Liver (tissue), 8 donors: ENCODE measurements at regions not wholly inside any gene's neighbourhood (a gene's known extent, or its start where the extent isn't known, plus 50 kb on each side); places are given as distances from the start of the nearest gene placed in this dataset.

Source experiments
- DNase-seq: peaks from one replicate; pipeline ENCODE4 v3.0.0-alpha.2; 2017; ENCODE audit warnings: low spot score
- H3K27ac ChIP-seq, 2 donors: one replicate each; pipeline ENCODE4 v1.7.0; 2013; ENCODE audit warnings: inconsistent platforms in 2 of 2, low read length in 2 of 2, control low read depth in 1 of 2, low read depth in 1 of 2, mild to moderate bottlenecking in 1 of 2
- H3K27me3 ChIP-seq, 4 donors: one replicate each; pipeline versions ENCODE4 v1.6.1 to v1.7.0; 2013; ENCODE audit warnings: low read length in 3 of 4, inconsistent platforms in 1 of 4, mild to moderate bottlenecking in 1 of 4, moderate library complexity in 1 of 4; ENCODE audit not compliant: control insufficient read depth in 4 of 4, insufficient read depth in 4 of 4
- H3K36me3 ChIP-seq, 4 donors: one replicate each; pipeline versions ENCODE4 v1.6.1 to v1.7.0; 2013; ENCODE audit warnings: low read length in 3 of 4, mild to moderate bottlenecking in 3 of 4, low read depth in 1 of 4, moderate library complexity in 1 of 4; ENCODE audit not compliant: control insufficient read depth in 4 of 4, insufficient read depth in 3 of 4
- H3K4me1 ChIP-seq, 4 donors: one replicate each; pipeline versions ENCODE4 v1.6.1 to v1.7.0; 2013; ENCODE audit warnings: low read length in 3 of 4, mild to moderate bottlenecking in 3 of 4, moderate library complexity in 1 of 4; ENCODE audit not compliant: control insufficient read depth in 4 of 4, insufficient read depth in 4 of 4
- H3K4me3 ChIP-seq, 3 donors: one replicate each; pipeline versions ENCODE4 v1.6.1 to v1.7.0; 2013; ENCODE audit warnings: low read length in 3 of 3, control low read depth in 1 of 3, low read depth in 1 of 3, mild to moderate bottlenecking in 1 of 3
- H3K9ac ChIP-seq, 2 donors: one replicate each; pipeline ENCODE4 v1.7.0; 2013; ENCODE audit warnings: low read length in 2 of 2, mild to moderate bottlenecking in 2 of 2, moderate library complexity in 2 of 2, control low read depth in 1 of 2, low read depth in 1 of 2
- H3K9me3 ChIP-seq, 4 donors: one replicate each; pipeline versions ENCODE4 v1.6.1 to v1.7.0; 2013; ENCODE audit warnings: low read length in 3 of 4; ENCODE audit not compliant: control insufficient read depth in 4 of 4
- EGR1 ChIP-seq, 2 donors: IDR thresholded peaks; 2 replicates each; pipeline ENCODE4 v1.6.1; 2016 to 2018; ENCODE audit warnings: antibody characterized with exemption in 2 of 2, low read depth in 2 of 2
- FOXA1 ChIP-seq: IDR thresholded peaks from 2 replicates; pipeline ENCODE4 v1.6.1; 2016; ENCODE audit warnings: antibody characterized with exemption
- GABPA ChIP-seq, 2 donors: IDR thresholded peaks in 1 of 2; conservative IDR thresholded peaks in 1 of 2; 2 replicates each; pipeline ENCODE4 v1.6.1; 2016; ENCODE audit warnings: antibody characterized with exemption in 2 of 2, mild to moderate bottlenecking in 1 of 2, moderate library complexity in 1 of 2
- HNF4A ChIP-seq, 2 donors: conservative IDR thresholded peaks; 2 replicates each; pipeline ENCODE4 v1.6.1; 2016; ENCODE audit warnings: antibody characterized with exemption in 2 of 2, mild to moderate bottlenecking in 2 of 2
- HNF4G ChIP-seq: IDR thresholded peaks from 2 replicates; pipeline ENCODE4 v1.6.1; 2016; ENCODE audit warnings: antibody characterized with exemption
- JUND ChIP-seq, 2 donors: IDR thresholded peaks; 2 replicates each; pipeline ENCODE4 v1.6.1; 2016; ENCODE audit warnings: antibody characterized with exemption in 2 of 2
- NR2F2 ChIP-seq: IDR thresholded peaks from 2 replicates; pipeline ENCODE4 v1.6.1; 2016; ENCODE audit warnings: antibody characterized with exemption
- RAD21 ChIP-seq, 2 donors: IDR thresholded peaks; 2 replicates each; pipeline ENCODE4 v1.6.1; 2016; ENCODE audit warnings: antibody characterized with exemption in 2 of 2, mild to moderate bottlenecking in 2 of 2
- REST ChIP-seq: IDR thresholded peaks from 2 replicates; pipeline ENCODE4 v1.6.1; 2016; ENCODE audit warnings: antibody characterized with exemption, mild to moderate bottlenecking
- RXRA ChIP-seq, 2 donors: IDR thresholded peaks; 2 replicates each; pipeline ENCODE4 v1.6.1; 2017 to 2018; ENCODE audit warnings: antibody characterized with exemption in 2 of 2, mild to moderate bottlenecking in 1 of 2
- SP1 ChIP-seq: IDR thresholded peaks from 2 replicates; pipeline ENCODE4 v1.6.1; 2018; ENCODE audit warnings: antibody characterized with exemption, mild to moderate bottlenecking
- TAF1 ChIP-seq: conservative IDR thresholded peaks from 2 replicates; pipeline ENCODE4 v1.6.1; 2016; ENCODE audit warnings: antibody characterized with exemption, mild to moderate bottlenecking
- YY1 ChIP-seq: IDR thresholded peaks from 2 replicates; pipeline ENCODE4 v1.6.1; 2016; ENCODE audit warnings: antibody characterized with exemption, mild to moderate bottlenecking
- WGBS: extraction: QIAGEN DNeasy Blood & Tissue Kit; methylation state at CpG from one replicate; pipeline ENCODE4 v1.1.7; 2013; 5-methylcytosine and 5-hydroxymethylcytosine counted together
- TF ChIP-seq, protein P1 (sequence below): IDR thresholded peaks from 2 replicates; pipeline ENCODE4 v1.6.1; 2016; ENCODE audit warnings: antibody characterized with exemption
- TF ChIP-seq, protein P2 (sequence below): fragments of 150-350 bp; IDR thresholded peaks from 2 replicates; pipeline ENCODE4 v1.5.1; 2017; ENCODE audit warnings: improper control_type of control experiment, low read depth, low read length; ENCODE audit not compliant: missing input control
- donor health status: healthy.
- donor health status: healthy.
- donor health status: healthy.
- donor health status: healthy.
- donor health status: healthy.

GRCh38 chr1:184828369-184828717, 73.7 kb upstream of the EDEM3 start (continued):
- TF ChIP-seq REST (no peak), YY1 (no peak), EGR1 (IDR thresholded peaks at IDR 0.05; ENCODE audit: low read depth in 2 of 2) (no peak), RXRA (IDR thresholded peaks at IDR 0.05) (no peak), HNF4A (conservative IDR thresholded peaks at IDR 0.05) (no peak)
- TF ChIP-seq, protein P1, sequence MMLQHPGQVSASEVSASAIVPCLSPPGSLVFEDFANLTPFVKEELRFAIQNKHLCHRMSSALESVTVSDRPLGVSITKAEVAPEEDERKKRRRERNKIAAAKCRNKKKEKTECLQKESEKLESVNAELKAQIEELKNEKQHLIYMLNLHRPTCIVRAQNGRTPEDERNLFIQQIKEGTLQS = no peak

GRCh38 chr1:184827600-184828368, 73.1 kb upstream of the EDEM3 start:
- no peak overlapping the region for H3K4me3 ChIP-seq
- H3K4me1 ChIP-seq = no peaks in the 10 kb centered on the region
- no peaks in the 10 kb centered on the region for H3K36me3 ChIP-seq
- 92% methylated on average over 8 of the region's 8 CpGs for WGBS
- no peaks in the 10 kb centered on the region for H3K27me3 ChIP-seq
- TF ChIP-seq YY1 (no peak), JUND (IDR thresholded peaks at IDR 0.05) (no peak), TAF1 (no peak), FOXA1 (no peak), GABPA (IDR thresholded peaks at IDR 0.05 in 1 of 2, conservative IDR thresholded peaks at IDR 0.05 in 1 of 2) (no peak)
- TF ChIP-seq, protein P1 = no peak
- no peaks in the 10 kb centered on the region for H3K9me3 ChIP-seq
- H3K9ac ChIP-seq = no peak overlapping the region
- H3K27ac ChIP-seq = no peak overlapping the region
- no peak for DNase-seq

GRCh38 chr1:184826001-184826400, 71.3 kb upstream of the EDEM3 start:
- DNase-seq = no peak
- no peak overlapping the region for H3K27ac ChIP-seq
- WGBS = 92% methylated on average over 5 of the region's 5 CpGs

More at GRCh38 chr1:184826001-184826400, 71.3 kb upstream of the EDEM3 start:
- no peak for TF ChIP-seq SP1
- no peak for TF ChIP-seq EGR1 (IDR thresholded peaks at IDR 0.05; ENCODE audit: low read depth in 2 of 2)
- TF ChIP-seq RXRA (IDR thresholded peaks at IDR 0.05) = no peak
- no peak for TF ChIP-seq NR2F2
- TF ChIP-seq RAD21 (IDR thresholded peaks at IDR 0.05) = no peak
- TF ChIP-seq, protein P1 = no peak
- TF ChIP-seq HNF4G = no peak
- TF ChIP-seq, protein P2, sequence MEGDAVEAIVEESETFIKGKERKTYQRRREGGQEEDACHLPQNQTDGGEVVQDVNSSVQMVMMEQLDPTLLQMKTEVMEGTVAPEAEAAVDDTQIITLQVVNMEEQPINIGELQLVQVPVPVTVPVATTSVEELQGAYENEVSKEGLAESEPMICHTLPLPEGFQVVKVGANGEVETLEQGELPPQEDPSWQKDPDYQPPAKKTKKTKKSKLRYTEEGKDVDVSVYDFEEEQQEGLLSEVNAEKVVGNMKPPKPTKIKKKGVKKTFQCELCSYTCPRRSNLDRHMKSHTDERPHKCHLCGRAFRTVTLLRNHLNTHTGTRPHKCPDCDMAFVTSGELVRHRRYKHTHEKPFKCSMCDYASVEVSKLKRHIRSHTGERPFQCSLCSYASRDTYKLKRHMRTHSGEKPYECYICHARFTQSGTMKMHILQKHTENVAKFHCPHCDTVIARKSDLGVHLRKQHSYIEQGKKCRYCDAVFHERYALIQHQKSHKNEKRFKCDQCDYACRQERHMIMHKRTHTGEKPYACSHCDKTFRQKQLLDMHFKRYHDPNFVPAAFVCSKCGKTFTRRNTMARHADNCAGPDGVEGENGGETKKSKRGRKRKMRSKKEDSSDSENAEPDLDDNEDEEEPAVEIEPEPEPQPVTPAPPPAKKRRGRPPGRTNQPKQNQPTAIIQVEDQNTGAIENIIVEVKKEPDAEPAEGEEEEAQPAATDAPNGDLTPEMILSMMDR = no peak
- Histone ChIP-seq H3K9me3 (no peaks in the 10 kb centered on the region), H3K9ac (no peak overlapping the region), H3K4me1 (no peaks in the 10 kb centered on the region), H3K4me3 (no peak overlapping the region), H3K36me3 (no peaks in the 10 kb centered on the region), H3K27me3 (no peaks in the 10 kb centered on the region)
